Stimulated activated CD8-positive, alpha-beta memory T cell treated with anti-CD3 and anti-CD28 coated beads, Interleukin-15, amount 100 ng/mL, for 1 hour (primary cell): ENCODE measurements at regions not wholly inside any gene's neighbourhood (a gene's known extent, or its start where the extent isn't known, plus 50 kb on each side); places are given as distances from the start of the nearest gene placed in this dataset.

Experiments used
- DNase-seq: peaks from one replicate; pipeline ENCODE4 v3.0.0-alpha.2; 2020; ENCODE audit warnings: low read depth

DNA sequence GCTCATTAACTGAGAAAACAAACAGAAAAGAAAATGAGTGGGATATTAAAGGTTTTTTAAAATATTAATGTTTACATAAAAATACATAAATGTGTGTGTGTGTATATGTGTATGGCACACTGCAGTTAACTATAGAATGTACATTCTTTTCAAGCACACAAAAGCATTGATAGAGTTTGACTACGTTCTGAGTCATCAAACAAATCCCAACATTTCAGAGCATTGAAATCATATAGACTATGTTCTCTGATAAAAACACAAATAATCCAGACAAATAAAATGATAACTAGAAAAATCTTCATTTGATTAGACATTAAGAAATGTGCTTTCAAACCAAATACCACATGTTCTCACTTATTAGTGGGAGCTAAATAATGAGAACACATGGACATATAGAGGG lies 84.3 kb upstream of the CELF4 start:
- DNase-seq, result no peak

DNA sequence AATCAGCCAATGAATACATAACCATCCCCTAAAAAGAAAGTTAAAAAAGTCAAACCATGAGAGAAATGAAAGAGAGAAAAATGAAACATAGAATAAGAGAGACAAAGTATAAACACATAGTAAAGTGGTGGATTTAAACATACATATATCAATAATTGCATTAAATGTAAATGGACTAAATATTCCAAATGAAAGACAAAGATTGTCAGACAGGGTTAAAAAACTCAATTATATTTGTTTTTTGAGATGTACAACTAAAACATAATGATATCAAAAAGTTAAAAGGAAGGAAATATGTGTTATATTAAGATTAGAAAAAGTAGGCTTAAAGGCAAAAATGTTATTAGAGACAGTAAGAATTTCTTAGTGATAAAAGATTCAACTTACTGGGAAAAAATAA lies 83.8 kb upstream of the CELF4 start:
- DNase-seq, result no peak

DNA sequence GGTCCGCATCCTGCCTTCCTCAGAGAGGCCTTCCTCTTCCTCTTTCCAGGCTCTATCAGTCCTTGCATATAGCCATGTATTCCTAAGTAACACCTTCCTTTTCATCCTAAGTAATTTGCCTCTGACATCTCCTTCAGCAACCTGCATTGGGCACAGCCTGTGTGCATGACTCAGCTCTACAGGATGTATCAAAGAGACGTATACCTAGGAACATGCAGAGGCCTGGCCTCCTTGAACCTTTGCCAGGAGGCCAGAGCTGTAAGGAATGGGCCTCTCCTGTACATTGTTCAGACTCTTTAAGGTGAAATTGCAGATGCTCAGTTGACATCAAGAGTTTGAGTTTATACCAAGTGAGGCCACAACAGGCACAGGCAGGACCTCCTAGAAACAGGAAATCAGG lies 76.0 kb upstream of the CELF4 start:
- no peak for DNase-seq

DNA sequence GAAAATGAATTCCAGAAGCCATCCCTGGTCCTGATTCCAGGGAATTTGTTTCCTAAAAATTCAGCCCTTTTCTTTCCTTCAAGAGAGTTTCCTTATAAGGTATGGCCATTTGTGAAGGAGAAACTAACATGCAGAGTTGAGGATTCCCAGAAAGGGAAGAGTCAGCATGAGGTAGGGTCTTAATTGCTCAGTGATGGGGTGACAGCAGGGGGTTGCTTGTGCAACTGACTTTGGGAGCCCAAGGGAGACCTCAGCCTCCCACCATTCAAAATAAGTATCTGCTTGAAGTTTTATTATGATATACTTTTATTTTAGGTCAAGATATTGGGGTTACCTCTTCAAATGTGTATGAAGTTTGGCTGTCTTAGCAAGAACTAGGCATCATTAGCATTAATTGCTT lies 74.9 kb upstream of the CELF4 start:
- DNase-seq, result no peak

DNA sequence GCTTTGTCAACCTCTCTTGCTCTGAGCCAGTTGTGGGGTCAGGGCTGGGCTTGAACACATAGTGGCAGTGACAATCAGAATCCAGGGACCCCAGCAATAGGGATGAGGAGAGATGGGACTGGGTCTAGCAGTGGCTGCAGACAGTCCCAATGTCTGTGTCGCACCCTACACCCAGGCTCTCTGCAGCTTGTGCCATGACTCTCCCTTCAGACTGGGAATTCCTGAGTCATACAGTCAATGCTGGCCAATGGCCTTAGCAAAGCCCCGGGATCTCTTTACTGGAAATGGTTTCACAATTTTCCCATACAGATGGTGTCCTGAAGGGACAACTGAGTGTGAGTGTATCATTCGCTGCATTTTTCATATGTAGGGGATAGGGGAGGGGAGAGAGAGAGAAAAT lies 74.2 kb upstream of the CELF4 start:
- no peak for DNase-seq

DNA sequence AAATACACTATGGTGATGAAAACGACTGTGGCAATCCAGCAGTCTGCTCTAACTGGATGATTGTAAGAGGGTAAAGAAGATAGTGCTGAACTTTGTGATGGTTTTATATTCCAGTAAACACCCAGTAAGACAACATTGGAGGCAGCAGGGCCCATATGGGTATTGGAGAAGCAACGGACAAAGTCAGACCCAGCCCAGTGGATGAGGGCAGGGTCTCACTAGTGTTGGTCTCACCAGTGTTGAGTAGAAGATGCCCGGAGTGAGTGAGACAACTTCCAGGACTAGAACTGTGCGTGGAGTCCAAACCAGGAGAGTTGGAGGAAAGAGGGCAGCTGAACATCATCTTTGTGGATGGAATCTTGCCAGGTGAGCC lies 71.9 kb upstream of the CELF4 start:
- DNase-seq, result no peak

DNA sequence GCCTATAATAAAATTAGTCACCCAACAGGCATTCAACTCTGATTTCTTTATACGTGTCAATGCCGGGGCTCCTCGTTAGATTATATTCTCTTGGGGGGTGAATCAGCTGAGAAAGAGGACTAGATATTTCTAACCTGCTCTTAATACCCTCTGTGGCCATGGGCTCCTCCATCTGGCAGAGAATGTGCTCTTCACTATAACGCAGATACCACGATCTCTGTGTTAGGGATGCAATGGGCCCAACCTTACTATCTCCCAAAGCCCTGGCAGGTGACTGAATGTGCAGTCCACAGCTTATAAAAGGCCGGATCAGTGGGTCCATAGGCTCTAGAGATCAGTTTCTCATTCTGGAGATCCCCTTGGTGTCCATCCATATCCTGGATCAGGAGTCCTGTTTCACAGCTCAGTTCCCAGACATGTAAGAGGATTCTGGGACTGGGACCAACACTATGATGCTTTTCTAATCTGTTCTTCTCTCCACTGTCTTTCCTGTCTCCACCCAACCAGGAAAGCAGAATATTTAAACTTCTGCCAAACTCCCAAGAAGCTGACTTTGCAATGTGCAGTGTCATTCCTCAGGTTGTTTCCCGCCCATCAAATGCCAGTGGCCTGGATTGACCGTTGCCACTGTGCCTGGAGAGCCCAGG lies 71.4 kb upstream of the CELF4 start:
- no peak for DNase-seq

DNA sequence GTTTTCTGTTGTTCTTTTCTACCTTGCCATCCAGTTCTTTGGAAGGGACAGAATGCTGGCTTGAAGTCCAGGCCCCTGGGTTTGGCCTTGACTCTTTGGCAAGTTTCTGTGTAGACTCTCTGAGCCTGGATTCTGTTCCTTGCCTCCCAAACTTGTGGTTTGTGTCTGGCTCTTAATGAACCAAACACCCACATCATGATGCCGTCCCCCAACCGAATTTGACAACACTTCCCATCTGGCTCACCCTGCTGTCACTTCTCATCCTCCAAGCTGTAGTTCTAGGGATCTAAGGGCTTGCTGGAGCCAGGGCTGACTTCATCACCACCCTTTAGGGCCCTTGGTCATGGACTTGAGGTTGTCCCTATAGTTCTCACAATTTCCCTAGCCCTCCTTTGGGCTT lies 68.9 kb upstream of the CELF4 start:
- DNase-seq, result no peak

DNA sequence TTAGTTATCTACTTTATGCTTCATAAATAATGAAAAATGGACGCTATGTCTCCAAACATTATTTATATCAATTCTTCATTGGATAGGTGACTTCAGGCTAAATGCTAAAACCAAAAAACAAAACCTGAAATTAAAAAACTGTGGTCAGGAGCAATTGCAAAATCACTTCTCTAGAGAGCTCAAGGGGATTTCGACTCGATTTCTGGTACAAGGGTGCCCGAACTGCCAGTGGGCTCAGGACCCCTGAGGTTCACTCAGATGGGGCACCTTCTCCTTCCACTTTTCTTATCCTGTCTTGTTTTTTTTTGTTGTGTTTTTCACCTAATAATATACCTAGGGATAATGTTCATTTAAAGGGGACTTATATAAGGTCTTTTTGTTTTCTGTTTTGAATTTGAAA lies 65.8 kb upstream of the CELF4 start:
- no peak for DNase-seq

DNA sequence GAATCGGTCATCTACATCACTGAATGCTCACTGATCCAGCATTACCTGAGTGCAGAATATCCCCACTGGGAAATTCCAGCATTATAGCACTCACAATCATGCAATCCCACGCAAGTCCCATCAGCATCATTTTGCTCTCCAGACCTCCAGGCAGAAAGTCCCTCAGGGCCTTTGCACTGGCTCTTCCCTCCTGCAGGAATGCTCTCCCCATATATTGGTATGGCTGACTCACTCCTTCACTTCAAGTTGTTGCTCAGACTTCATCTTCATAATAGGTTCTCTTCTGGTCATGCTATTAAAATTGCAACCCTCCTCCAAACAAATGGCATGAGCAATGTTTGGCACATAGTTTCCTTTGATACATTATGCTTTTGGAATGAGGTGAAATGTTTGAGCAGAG lies 64.7 kb upstream of the CELF4 start:
- DNase-seq, result no peak

DNA sequence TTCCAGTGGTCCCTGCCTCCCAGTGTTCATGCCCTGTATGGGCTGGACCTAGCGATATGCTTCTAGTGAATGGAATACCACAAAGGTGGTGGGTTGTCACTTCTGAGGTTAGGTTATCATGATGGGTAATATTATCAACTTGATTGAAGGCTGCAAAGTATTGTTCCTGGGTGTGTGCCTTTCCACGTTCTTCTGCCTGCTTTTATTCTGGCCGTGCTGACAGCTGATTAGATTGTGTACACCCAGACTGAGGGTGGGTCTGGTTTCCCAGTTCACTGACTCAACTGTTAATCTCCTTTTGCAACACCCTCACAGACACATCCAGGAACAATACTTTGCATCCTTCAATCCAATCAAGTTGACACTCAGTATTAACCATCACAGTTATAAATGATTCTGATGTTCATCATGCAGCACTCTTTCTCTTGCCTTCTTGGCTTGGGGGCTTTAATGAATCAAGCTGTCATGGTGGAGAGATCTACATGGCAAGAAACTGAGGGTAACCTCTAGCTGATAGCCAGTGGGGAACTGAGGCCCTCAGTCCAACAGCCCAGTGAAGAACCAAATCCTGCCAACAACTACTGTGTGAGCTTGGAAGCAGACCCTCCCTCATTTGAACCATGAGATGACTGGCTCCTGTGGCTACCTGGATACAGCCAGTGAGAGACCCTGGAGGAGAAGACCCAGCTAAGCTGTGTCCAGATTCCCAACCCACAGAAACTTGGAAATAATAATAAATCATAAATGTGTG lies 63.0 kb upstream of the CELF4 start:
- DNase-seq, result no peak

DNA sequence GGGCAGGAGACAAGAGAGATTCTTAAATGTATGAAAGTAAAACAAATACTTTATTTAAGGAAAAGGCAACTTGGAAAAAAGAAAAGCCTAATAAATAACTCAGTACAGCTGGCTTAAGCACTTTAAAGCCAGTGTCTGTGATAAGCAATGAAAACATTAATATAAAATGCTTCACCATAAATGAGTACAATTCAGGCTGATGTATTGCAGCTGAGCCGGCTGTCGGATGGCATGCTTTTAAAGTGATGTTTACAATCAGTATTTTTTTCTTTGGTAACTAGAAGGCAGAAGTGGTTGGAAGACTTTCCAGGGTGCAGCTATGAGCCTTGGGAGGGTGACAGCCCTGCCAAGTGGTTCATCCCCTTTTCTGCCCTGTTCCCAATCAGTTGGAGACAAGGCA lies 58.7 kb upstream of the CELF4 start:
- no peak for DNase-seq

DNA sequence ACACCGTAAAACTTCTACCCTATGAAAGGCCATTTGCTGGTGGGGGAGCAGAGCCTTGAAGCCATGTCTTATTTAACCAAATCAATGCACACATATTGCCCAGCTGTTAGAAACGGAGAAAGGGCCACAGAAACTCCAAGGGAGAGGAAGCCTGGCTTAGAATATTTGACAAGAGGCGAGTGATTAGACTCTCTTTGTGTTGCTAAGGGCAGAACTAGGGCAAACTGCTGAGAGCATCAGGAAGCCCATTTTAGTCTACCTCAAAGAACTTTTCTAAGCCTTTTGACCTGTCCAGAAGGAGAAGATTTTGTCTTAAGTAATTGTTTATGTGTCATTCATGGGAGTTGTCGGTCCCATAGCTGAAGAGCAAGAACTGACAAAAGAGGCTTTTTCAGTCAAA lies 54.4 kb upstream of the CELF4 start:
- DNase-seq, result no peak

DNA sequence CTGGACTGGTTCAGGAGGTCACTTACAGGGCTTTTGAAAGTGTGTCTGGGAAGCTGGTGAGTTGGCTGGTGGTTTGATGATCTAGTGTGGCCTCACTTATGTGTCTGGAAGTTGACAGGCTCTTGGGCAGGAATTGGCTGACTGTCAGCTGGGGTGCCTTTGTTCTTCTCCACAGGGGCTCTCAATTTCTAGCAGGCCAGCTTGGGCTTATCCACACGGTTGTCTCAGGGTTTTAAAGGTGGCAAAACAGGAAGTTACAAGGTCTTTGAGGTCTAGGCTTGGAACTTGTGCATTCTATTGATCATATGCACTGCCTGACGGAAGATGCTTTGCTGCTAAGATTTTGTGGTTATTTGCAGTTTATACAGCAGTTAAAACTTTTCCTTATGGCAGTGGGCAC lies 52.0 kb upstream of the CELF4 start:
- DNase-seq, result no peak
